Activated CD8-positive, alpha-beta memory T cell treated with anti-CD3 and anti-CD28 coated beads for 48 hours (primary cell): ENCODE measurements at regions not wholly inside any gene's neighbourhood (a gene's known extent, or its start where the extent isn't known, plus 50 kb on each side); places are given as distances from the start of the nearest gene placed in this dataset.

Experiments
- DNase-seq, 3 experiments: peaks; one replicate each; pipeline ENCODE4 v3.0.0-alpha.2; 2020; ENCODE audit warnings: low read depth in 2 of 3, low spot score in 2 of 3

DNA sequence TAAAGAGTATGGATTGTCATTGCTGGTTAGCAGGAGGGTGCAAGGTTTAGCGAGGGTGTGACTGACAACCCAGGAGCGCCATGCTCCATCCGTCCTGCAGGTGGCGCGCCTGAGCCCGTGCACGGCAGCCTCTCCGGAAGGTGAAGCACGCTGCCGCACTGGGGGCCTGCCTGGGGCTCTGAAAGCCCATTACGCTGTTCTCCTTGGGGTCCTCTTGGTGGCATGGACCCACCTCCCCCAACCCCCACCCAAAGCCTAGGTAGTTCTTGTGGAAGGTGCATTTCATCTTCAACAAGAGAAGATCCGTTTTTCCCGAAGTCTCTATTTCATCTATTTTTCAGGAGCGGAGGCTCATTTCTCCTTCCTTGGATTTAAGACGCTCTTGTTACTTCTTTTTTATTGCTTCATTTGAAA, 197.4 kb upstream of the KCNG1 start:
- peak; percentile 9 to 55 (median 50) for DNase-seq

DNA sequence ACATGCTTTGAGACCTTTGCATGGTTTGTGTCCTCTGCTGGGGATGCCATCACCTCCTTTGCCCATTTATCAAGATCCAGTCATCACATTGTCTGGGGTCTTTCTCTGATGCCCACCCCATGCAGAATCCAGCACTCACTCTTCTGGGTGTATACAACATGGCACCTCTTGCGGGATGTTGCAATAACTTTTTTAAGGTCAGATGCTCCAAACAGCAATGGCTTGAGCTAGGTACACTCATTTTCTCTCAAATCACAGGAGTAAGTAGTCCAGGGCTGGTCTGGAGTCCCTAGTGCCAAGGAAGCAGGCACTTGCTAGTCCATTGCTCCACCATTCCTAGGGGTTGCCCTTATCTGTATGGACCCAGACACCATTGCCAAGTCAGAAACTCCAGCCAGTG, 196.6 kb upstream of the KCNG1 start:
- DNase-seq = no peak

DNA sequence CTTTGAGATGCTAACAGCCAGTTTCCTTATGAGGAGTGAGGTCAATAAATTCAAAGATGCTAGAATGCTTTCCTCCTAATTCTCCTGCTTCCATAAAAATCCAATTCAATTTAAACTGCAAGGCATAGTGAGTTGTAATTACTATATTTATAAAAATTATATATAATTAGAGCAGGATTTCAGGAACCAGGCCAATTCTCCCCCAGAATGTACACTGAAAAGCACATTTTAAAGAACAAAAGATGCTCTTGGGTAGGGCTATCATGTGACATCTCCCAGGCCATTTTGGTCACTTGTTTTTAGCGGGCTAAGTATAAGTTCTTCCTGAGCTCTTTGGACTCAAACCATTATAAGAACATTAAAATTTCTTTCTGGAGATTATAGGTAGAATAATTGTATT, 195.7 kb upstream of the KCNG1 start:
- DNase-seq = no peak

DNA sequence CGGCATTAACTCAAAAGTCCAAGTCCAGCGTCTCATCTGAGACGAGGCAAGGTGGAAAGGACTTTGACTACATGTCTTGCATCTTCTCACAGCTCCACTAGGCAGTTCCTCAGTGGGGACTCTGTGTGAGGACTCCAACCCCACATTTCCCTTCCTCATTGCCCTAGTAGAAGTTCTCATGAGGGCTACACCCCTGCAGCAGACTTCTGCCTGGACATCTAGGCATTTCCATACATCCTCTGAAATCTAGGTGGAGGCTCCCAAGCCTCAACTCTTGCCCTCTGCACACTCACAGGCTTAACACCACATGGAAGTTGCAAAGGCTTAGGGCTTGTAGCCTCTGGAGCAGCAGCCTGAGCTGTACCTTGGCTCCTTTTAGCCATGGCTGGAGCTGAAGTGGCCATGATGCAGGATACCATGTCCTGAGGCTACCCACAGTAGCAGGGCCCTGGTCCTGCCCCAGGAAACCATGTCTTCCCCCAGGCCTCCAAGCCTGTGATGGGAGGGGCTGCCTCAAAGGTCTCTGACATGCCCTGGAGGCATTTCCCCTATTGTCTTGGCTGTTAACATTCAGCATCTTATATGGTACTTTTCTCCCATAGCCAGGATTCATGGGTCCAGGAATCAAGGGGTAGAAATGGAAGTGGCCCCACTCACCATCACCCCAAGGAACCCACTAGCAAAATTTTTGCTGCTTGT, 194.6 kb upstream of the KCNG1 start:
- no peak for DNase-seq

DNA sequence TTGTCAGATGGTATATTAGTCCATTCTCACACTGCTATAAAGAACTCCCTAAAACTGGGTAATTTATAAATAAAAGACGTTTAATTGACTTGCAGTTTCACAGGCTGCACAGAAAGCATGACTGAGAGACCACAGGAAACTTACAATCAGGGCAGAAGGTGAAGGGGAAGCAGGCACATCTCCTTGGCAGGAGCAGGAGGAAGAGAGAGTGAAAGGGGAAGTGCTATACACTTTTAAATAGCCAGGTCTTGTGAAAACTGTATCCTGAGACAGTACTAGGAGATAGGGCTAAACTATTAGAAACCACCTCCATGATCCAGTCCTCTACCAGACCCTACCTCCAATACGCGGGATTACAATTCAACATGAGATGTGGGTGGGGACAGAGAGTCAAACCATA, 193.9 kb upstream of the KCNG1 start:
- DNase-seq = no peak

DNA sequence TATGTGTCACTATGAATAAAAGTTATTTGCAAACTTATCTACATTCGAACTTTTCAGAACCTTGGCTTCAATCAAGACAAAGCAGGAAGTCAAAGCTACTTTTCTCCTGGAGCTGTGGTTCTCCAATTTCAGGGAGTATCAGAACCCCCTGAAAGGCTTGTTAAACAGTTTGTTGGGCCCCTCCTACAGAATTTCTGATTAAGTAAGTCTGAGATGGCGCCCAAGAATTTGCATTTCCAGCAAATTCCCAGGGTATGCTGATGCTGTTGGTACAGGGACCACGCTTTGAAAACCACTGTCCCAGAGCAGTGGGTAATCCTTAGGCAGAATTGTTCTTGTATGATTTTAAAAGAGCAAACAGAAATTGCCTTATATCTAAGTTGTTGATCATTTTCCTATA, 189.9 kb upstream of the KCNG1 start:
- no peak for DNase-seq

DNA sequence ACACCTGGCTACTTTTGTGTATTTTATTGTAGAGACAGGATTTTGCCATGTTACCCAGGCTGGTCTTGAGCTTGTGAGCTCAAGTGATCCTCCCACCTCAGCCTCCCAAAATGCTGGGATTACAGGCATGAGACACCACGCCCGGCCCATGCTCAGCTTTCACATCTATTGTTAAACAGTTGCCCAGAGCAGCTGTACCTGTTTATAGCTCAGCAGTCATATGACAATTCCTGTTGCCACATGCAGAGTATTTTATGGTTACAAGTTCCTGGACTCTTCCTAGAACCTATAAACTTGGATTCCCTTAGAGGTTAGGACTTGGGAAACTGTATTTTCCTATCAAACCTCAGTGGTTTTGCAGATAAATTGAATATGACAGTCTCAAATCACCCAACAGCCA, 188.3 kb upstream of the KCNG1 start:
- no peak for DNase-seq

DNA sequence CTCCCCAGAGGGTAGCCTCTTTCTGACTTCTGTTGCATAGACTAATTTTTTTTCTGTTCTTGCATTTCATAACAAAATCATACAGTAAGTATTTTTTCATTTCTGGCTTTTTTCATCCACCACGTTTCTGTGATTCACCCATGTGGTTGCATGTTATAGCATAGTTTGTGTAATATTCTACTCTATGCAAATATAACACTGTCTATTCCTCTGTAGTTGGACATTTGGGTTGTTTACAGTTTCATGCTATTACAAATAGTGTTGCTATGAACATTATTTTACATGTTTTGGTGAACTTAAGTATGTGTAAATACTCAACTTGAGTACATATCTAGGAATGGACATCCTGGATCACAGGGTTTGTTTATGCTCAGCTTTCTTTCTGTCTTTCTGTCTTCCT, 187.2 kb upstream of the KCNG1 start:
- no peak for DNase-seq

DNA sequence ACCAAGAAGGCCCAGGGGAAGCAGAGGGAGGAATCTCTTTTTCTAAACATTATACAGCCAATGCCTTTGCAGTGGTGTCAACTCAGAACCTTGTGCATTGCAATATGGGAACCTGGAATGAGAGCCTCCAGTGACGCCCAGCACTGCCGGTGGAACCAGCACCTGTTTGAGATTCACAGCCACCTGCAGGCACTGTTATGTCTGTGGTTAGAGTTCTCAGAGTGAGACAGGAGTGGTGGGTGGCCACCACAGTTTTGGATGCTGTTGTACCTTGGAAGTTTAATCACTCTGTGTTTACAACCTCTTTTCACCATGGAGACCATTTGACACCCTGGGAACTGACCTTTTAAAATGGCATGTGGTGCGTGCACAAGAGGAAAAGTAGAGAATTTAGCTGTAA, 185.3 kb upstream of the KCNG1 start:
- DNase-seq = no peak

DNA sequence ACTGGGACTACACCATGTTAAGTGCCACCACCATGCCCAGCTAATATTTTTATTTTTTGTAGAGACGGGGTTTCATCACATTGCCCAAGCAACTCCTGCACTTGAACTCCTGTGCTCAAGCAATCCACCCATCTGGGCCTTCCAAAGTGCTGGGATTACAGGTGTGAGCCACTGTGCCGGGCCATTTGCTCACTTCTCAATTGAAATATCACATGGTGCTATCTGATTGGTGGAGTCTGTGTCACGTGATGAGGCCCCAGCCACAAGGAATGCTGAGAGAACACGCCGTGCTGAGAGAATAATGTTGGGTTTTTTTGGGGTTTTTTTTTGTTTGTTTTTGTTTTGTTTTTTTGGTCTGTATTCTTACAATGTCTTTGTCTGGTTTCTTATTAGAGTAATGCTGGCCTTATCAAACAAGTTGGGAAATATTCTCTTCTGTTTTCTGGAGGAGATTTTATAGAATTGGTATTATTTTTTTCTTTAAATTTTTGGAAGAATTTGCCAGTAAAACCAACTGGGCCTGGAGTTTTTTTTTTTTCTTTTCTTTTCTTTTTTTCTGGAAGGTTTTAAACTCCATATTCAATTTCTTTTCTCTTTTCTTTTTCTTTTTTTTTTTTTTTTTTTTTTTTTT, 183.2 kb upstream of the KCNG1 start:
- DNase-seq = no peak

DNA sequence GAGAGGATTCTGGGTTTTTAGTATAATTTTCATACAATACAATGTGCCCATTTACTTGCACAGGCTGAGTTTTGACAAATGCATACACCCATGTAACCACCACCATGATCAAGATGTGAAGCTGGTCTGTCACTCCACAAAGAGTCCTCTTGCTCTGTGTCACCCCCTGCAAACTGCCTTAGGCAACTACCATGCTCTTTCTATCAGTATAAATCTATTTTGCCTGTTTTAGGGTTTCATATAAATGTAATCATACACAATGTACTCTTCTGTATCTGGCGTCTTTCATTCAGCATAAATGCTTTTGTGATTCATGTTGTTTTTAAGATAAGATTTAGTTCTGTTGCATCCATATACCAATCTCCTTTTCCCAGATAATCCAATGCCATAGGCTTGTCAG, 181.9 kb upstream of the KCNG1 start:
- DNase-seq = no peak

DNA sequence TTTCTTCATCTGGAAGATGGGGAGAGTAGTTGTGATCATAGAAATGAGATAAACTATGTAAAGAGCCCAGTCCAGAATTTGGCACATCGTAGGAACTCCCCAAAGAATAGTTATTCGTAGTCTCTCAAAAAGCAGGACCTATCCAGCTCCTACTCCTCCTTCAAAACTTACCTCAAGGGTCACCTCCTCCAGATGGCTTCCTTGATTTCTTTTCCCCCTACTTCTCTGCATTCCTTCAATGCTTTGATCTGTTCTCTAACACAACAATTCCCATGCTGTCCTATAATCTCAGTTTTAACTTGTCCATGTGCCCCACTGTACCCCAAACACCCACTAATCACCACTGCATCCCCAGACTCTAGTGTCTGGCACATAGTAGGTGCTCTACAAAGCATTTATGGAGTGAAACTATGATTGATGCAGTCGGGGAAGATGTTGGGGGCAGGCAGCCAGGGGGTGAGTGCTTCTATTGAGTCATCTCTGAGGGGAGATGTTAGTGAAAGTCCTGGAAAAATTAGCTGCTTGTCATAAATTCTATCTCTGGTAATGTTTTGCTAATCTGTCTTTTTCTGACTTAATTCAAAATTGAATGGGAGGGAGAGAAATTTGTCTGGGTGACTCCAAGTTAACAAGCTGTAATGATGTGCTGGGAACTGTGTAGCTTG, 181.3 kb upstream of the KCNG1 start:
- no peak for DNase-seq

DNA sequence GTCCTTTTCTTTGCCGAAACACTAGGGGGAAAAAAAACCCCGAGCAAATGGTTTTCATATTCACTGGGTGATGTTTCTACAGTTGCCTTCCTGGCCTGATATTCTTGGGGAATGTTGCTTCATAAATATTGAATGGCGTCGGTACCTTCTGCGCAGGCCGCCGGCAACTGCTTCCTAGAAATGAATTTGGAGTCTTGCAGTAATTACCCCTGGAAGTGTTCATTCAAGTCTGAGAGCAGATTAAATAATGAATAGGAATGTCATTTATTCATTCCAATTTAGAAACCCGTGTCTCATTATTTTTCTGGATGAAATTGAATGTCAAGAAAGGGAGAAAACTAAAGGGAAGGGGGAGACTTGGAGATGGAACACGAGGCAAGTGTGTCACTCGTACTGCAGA, 179.4 kb upstream of the KCNG1 start:
- no peak for DNase-seq

DNA sequence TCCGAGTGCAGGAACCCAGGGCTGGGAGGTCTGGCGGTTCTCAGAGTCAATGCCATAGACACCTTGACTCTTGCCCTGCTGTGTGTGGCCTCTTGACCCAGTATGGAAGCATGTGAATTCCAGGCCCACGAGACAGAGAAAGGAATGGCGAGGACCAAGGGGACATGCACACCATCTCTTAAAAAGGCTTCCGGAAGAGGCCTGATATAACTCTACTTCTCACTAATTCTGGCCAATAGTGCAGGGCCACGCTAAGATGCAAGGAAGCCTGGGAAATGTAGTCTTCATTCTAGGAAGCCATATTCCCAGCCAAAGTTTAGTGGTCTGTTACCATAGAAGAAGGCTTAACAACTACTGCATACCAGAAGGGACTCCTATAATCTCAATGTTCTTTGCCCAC, 177.0 kb upstream of the KCNG1 start:
- no peak for DNase-seq

DNA sequence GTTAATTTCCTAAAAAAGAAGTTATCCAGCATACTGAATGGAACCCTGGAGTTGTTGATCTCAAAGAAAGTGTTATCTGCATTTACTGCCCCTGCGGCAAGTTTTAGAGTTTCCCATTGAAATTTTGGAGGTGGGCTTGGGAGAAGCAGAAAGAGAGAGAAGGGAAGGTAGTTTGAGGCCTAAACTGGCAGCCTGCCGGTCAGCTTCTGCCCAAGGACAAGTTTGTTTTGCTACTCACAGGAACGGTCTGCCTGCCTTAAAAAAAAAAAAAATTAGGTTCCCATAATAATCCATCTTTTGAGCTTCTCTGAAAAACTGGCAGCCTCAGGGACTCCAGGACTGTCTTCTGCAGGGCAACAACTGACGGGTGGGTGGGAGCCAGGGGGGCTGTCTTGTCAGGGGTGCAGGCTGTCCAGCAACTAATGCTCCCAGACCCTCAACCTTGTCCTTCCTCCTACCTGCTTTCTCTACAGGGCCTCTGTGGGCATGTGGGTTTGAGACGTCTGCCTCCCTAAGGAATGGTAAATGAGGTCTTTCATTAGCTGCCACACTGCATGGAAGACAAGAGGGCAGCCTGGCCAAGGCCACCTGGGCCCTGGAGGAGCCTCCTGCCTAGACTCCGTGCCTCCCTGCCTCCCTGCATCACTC, 176.1 kb upstream of the KCNG1 start:
- no peak for DNase-seq

DNA sequence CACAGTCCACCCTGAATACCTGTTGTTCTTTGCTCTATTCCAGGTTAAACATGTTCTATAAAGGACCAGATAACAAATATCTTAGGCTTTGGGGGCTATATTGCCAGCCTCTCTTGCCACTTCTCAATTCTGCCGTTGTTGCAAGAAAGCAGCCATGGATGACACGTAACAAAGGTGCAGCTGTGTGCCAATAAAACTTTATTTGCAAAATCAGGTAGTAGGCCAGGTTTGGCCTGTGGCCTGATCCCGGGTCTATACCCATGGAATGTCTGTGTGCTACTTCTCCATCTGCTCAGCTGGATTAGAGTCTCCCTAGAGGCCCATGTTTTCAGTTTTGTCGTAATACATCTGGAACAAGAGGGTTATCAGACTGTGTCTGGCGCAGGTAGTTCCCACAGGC, 175.3 kb upstream of the KCNG1 start:
- DNase-seq = no peak

DNA sequence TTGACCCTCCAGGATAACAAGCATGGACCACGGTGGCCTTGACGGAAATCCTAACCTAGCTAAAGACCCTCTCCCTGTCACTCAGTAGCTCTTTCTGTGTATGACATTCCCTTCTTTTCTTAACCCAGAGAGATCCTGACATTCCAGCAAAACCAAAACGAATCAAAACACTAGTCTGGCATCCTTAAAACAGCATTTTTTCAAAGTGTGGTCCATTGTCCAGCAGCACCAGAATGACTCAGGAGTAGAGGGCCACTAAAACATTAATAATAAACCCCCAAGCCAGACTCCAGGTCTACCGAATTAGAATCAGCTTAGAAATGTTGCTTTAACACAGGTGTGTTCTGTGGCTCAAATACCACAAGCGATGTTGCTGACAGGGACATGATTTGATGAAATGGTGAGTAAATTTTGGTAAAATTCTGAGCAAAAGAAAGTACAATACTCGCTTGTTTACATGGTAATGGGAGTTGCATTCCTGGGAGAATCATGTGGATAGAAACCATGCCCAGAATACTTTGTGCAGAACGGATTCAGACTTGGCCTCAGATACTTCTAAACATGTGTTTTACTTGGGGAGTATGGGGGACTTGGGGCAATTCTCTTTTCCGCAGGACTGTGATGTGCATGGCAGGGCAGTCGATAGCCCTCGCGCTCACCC, 174.2 kb upstream of the KCNG1 start:
- DNase-seq = no peak

DNA sequence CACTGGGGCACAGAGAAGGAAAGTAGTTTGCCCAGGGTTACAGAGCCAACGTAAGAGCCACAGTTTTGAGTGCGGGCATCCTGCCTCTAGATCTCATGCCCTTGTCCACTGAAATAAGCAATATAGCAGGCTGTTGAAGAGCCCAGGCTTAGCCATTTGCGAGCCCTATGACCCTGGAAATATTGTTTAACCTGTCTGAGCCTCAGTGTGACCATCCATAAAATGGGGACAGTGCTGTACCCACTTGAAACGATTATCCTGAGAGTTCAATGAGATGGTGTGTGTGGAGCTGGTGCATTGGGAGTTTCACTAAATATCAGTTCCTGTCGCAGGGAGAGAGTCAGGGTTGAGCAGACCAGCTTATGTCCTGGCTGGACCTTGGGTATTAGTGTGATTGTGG, 173.1 kb upstream of the KCNG1 start:
- no peak for DNase-seq

DNA sequence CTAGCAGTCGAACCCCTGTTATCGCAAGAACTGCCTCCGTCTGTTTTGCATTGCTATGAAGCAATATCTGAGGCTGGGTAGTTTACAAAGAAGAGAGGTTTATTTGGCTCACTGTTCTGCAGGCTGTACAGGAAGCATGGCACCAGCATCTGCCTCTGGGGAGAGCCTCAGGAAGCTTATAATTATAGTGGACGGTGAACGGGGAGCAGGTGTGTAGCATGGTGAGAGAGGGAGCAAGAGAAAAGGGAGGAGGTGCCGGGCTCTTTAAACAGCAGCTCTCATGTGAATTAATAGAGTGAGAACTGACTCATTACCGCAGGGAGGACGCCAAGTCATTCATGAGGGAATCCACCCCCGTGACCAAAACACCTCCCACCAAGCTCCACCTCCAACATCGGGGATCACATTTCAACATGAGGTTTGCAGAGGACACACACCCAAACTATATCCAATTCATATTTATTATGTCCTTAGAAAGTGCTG, 172.6 kb upstream of the KCNG1 start:
- DNase-seq = no peak

DNA sequence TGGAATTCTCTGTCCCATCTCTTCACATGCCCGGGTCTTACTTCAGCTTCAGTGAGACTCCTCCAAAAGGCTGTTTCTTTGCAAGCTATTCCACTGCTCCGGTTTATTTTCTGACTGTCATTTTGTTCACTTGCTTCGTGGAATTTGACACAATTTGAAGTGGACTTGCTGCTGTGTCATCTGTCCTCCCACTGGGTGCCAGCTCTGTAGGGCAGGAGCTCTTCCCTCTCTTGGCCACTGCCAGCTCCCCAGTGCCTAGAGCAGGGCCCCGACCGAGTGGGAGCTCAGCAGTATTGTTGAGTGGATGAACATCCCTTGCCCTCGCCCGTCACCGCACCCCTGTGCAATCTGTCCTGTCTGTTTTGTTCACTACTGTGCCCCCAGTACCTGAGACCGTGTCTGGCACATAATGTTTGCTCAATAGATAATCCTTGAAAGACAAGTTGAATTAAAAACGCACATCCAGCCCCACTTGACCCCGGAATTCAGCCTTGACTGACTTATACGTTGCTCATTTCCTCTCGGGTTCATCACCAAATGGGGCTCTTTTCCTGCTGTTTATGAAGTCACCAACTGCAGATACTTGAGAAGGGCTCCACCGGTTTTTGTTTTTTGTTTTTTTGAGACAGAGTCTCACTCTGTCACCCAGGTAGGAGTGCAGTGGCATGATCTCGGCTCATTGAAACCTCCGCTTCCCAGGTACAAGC, 170.3 kb upstream of the KCNG1 start:
- DNase-seq = no peak

DNA sequence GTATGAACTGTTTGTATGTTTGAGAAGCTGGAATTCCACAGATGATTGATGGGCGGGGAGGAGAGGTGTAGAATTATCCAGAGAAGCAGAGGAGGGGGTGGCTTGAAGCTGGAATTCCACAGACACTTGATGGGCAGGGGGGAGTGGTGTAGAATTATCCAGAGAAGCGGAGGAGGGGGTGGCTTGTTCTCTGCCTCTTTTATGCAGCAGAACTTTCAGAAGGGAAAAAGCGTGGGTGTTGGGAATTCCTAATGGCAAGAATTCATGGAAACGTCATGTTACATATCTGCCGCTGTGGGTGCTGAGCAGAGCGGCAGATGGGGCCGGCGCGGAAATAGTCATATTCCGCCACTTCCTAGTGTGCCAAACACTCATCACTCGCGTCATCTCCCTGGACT, 167.9 kb upstream of the KCNG1 start:
- no peak for DNase-seq
